ENCODE measurements at regions not wholly inside any gene's neighbourhood (a gene's known extent, or its start where the extent isn't known, plus 50 kb on each side); places are given as distances from the start of the nearest gene placed in this dataset.

DNA sequence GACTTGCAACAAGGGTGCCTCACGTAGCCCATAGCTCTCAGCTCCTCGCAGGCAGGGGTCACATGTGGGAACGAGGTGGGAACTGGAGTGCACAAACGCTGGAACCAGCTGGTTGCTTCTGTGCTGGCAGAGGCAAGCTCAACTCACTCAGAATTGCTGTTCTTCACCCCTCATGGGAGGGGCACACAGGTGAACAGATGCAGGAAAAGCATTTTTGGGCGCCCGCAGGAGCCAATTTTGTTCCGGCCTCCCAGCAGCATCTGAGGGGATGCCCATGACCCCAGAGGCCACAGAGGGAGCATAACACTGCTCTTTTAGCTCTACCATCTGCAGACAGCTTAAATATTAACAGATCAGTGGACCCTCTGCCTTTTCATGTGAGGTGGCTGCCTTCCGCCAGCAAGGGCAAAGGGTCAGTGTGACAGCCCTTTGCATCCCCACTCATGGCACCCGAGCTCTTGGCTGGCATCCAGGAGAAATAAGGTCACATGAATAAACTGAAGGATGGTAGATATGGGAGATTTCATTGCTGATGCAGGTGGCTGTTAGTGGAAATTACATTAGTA lies 196.2 kb downstream of the SLCO4C1 start (continued):
- TF ChIP-seq, protein P1, sequence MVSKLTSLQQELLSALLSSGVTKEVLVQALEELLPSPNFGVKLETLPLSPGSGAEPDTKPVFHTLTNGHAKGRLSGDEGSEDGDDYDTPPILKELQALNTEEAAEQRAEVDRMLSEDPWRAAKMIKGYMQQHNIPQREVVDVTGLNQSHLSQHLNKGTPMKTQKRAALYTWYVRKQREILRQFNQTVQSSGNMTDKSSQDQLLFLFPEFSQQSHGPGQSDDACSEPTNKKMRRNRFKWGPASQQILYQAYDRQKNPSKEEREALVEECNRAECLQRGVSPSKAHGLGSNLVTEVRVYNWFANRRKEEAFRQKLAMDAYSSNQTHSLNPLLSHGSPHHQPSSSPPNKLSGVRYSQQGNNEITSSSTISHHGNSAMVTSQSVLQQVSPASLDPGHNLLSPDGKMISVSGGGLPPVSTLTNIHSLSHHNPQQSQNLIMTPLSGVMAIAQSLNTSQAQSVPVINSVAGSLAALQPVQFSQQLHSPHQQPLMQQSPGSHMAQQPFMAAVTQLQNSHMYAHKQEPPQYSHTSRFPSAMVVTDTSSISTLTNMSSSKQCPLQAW (CRISPR knock-in tag; IDR thresholded peaks at IDR 0.05): peak; percentile 99
- TF ChIP-seq NFIC (IDR thresholded peaks at IDR 0.05; ENCODE audit: low read length) (peak; percentile 97), CHD4 (IDR thresholded peaks at IDR 0.05; ENCODE audit: borderline replicate concordance, low read length) (peak; percentile 45; the same call in 1 of the 2 replicates), TCF7L2 (IDR thresholded peaks at IDR 0.05; ENCODE audit: low read depth, low read length) (no peak; the same call in 1 of the 2 replicates), NR3C1 (CRISPR knock-in tag; IDR thresholded peaks at IDR 0.05) (no peak), TFDP1 (CRISPR knock-in tag; IDR thresholded peaks at IDR 0.05; ENCODE audit: borderline replicate concordance) (peak; percentile 69; the same call in 1 of the 2 replicates), ZHX2 (IDR thresholded peaks at IDR 0.05; ENCODE audit: low read depth) (no peak), ZHX2 (CRISPR knock-in tag; IDR thresholded peaks at IDR 0.05; ENCODE audit: borderline replicate concordance) (no peak), ZSCAN20 (CRISPR knock-in tag; IDR thresholded peaks at IDR 0.05; ENCODE audit: borderline replicate concordance) (no peak), ZMYM2 (CRISPR knock-in tag; IDR thresholded peaks at IDR 0.05) (0 out of 2 replicates have a peak, but pooled peaks have one; percentile 53), IRF2 (CRISPR knock-in tag; IDR thresholded peaks at IDR 0.05) (peak; percentile 85), ZBTB3 (CRISPR knock-in tag; IDR thresholded peaks at IDR 0.05; ENCODE audit: borderline replicate concordance, low read depth) (no peak), PCBP2 (optimal IDR thresholded peaks at IDR 0.05; ENCODE audit: low read depth, low read length, poor library complexity, severe bottlenecking) (no peak), MYC (CRISPR knock-in tag; IDR thresholded peaks at IDR 0.05; ENCODE audit: borderline replicate concordance) (peak; percentile 35; the same call in 1 of the 2 replicates), ZNF510 (CRISPR knock-in tag; IDR thresholded peaks at IDR 0.05; ENCODE audit: low read depth) (0 out of 2 replicates have a peak, but pooled peaks have one; percentile 18), THAP8 (CRISPR knock-in tag; IDR thresholded peaks at IDR 0.05; ENCODE audit: borderline replicate concordance) (no peak), KLF16 (CRISPR knock-in tag; IDR thresholded peaks at IDR 0.05) (peak in 1 of 2 experiments; percentile 58; a peak in 2 of 4 replicates), ZNF354B (CRISPR knock-in tag; IDR thresholded peaks at IDR 0.05) (no peak), KDM6A (CRISPR knock-in tag; IDR thresholded peaks at IDR 0.05; ENCODE audit: low read depth) (peak; percentile 90)
- TF ChIP-seq, protein P2, sequence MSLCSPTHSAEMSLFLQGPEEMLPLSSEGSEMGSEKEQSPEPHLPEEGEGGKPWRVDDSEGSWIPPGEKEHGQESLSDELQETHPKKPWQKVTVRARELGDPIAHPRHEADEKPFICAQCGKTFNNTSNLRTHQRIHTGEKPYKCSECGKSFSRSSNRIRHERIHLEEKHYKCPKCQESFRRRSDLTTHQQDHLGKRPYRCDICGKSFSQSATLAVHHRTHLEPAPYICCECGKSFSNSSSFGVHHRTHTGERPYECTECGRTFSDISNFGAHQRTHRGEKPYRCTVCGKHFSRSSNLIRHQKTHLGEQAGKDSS (CRISPR knock-in tag; IDR thresholded peaks at IDR 0.05; ENCODE audit: borderline replicate concordance, low read depth): 0 out of 2 replicates have a peak, but pooled peaks have one; percentile 24
